GM19023 (cell line): ENCODE measurements at regions not wholly inside any gene's neighbourhood (a gene's known extent, or its start where the extent isn't known, plus 50 kb on each side); places are given as distances from the start of the nearest gene placed in this dataset.

Experiments used
- ATAC-seq: cut with Tn5 transposase; IDR thresholded peaks from one replicate; pipeline ENCODE4 v1.9.1; 2021; ENCODE audit warnings: mild to moderate bottlenecking, moderate library complexity; ENCODE audit not compliant: unreplicated experiment

GRCh38 chr18:61062258-61062657 is 271.0 kb upstream of the CDH20 start:
- no peak for ATAC-seq

- no peak for ATAC-seq
Measured at GRCh38 chr18:61064911-61065310, 268.3 kb upstream of the CDH20 start.

- no peak for ATAC-seq
Measured at GRCh38 chr18:61076986-61077385, 256.2 kb upstream of the CDH20 start.

DNA sequence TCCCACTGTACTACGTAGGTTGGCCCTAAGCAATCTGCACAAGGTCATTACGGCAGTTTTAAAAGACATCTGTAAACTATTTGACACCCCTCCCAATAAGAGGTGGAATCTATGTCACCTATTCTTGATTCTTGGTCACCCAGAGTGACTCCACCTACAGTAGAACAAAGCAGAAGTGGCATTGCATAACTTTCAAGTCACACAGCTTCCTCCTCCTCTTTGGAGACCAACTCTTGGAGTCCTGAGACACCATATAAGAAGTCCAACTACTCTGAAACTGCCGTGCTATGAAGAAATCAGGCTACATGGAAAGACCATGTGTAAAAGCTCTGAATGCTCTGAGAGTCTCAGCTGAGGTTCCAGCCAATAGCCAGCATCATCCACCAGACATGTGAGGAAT is 253.5 kb upstream of the CDH20 start:
- ATAC-seq = no peak

GRCh38 chr18:61080954-61081528 is 252.2 kb upstream of the CDH20 start:
- ATAC-seq = no peak

DNA sequence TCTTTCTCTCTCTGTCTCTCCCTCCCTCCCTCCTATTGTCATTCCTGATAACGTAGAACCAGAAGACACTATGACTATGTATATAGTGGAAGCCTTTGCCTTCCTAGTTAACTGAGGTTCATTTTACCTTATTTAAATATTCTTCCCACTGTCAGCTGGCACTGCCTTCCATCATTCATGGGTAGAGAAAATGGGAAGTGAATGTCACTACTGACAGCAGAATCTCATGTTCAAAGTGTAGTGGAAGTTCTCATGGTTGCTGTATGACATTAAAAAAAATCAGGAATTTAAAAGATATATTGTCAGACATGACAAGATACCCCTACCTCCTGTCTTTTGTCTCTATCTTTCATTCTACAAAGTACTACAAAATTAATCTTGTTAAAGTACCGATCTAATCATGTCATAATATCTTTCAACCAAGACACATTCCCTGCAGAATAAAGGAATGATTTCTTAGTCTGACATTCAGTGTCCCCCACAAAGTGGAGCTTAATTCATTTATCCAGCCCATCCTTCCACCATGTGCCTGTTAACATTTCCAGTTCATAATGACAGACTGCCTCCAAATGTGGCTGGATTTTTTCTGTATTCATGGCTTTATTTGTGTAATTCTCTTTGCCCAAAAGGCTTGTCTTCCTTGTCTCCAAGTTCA is 250.1 kb upstream of the CDH20 start:
- no peak for ATAC-seq

- no peak for ATAC-seq
Measured at GRCh38 chr18:61085036-61085435, 248.2 kb upstream of the CDH20 start.

- no peak for ATAC-seq
Measured at GRCh38 chr18:61085761-61086160, 247.5 kb upstream of the CDH20 start.

- no peak for ATAC-seq
Measured at GRCh38 chr18:61086657-61087056, 246.6 kb upstream of the CDH20 start.

GRCh38 chr18:61091379-61091778 is 241.9 kb upstream of the CDH20 start:
- ATAC-seq = no peak

DNA sequence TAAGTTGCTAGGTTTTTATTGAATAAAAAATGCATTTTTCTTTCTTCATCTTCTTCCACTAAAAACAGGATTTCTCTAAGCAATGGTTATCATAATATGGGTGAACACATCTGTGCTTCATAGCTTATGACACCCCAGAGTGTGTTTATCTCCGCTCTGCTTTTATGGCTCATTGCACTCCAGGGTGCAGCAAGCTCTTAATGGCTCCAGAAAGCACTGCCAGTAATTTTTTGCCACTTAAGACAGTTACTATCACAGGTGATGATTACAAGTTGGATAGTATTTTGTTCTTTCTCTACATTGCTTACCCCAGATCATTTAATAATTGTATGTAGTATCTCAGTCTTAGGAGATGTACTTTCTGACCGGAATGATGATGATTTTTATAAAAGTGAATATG is 239.3 kb upstream of the CDH20 start:
- ATAC-seq = no peak

- ATAC-seq = no peak
Measured at GRCh38 chr18:61096226-61096625, 237.0 kb upstream of the CDH20 start.

DNA sequence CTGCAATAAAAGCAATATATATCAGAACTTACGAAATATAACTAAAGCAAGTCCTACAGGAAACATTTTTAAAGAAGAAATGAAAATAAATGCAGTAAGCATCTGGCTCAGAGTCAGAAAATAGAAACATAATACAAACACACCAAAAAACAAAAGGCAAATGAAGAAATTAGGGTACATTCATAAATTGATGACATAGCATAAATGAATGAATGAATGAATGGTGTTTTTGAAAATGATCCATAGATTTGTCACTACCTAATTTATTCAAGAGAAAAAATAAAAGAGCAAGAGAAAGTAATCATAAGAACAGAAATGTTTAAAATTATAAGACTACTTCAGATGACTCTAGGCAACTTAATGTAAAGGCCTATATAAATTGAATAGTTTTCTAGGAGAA is 226.1 kb upstream of the CDH20 start:
- no peak for ATAC-seq

DNA sequence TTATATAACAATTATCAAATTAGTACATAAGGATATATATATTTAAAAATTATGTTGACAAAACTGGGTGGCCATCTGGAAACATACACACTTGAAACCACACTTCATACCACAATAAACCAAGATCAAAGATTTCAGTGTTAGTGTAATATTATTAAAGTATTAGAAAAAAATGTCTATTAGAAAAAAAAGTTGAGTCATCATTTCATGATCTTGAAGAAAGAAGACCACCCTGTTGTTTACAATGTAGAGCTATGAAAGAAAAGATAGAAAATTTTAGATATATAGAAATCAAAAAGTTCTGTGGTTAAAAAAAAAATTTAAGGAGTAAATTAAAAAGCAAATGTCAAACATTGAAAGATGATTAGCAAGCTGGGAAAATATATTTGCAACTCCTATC is 224.5 kb upstream of the CDH20 start:
- ATAC-seq = no peak

DNA sequence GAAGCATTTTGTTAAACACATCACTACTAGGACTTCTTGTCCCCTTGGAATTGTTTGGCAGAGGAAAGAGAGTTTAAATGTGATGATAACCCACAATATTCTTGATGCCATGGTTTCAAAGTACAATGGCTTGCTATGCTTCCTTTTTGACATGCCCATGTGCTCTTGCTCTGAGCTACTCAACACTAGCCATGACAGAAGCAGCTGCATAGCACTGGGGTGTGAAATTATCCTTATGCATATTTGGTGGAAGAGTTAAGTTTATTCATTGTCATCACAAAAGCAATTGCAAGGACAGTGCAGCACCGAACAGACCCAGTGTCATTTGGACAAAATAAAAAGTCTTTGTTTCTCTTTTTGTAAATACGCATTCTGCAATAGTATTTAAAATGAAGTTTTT is 209.9 kb upstream of the CDH20 start:
- no peak for ATAC-seq

DNA sequence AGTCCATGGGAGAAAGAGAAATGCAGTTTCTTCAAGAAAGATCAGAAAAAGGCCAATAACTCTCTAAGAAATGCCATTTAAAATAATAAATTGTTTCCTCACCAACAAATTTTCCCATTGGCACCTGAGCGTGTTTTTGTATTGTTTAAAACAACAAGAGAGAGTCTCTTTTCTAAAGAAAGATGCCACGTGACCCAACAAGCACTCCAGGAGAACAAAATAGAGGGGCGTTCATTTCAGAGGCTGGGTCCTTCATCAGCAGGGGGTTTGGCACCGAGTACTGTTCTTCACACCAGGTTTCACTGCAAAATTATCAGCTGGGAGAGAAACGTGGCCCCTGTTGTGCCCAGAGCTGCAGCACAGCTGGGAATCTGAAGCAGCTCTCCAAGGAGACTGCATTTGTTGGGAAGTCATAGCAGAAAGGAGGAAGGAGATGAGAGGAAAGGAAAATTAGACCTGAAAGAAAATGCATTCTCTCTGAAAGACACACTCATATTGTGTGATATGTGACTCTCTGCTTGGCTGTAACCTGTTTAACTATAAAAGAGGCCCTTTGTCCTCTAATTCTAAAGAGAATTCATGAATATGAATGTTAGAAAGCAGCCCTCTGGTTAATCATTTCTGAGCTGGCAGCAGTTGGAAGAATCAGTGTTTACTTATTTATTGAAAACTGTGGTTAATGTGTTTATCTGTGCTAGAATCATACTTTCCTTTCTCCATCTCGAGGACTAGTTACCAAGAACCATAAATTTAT is 205.3 kb upstream of the CDH20 start:
- ATAC-seq = no peak

- ATAC-seq = no peak
Measured at GRCh38 chr18:61129001-61129400, 204.2 kb upstream of the CDH20 start.

DNA sequence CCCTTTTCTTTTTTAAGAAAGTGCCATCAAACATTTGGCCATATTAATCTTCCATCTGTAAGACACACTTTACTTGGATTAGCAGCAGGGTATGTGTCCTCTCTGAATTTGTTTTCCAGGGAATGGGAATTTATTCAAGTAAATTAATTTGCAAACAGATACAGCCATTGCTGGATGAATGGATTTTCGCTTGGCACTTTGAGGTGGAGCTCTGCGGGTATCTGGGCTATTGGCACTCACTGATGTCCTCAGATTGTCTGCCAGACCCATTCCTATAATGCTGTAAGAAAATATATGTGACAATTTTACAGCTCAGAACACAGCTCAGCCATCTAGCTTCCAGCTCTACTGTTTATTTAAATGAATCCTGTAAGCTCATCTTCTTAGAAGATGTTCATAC is 201.2 kb upstream of the CDH20 start:
- ATAC-seq = no peak

- no peak for ATAC-seq
Measured at GRCh38 chr18:61133783-61134182, 199.4 kb upstream of the CDH20 start.

GRCh38 chr18:61136711-61137251 is 196.4 kb upstream of the CDH20 start:
- ATAC-seq = no peak

- no peak for ATAC-seq
Measured at GRCh38 chr18:61141691-61142090, 191.5 kb upstream of the CDH20 start.

GRCh38 chr18:61148322-61148721 is 184.9 kb upstream of the CDH20 start:
- no peak for ATAC-seq
